ENCODE measurements at regions not wholly inside any gene's neighbourhood (a gene's known extent, or its start where the extent isn't known, plus 50 kb on each side); places are given as distances from the start of the nearest gene placed in this dataset.
"Not testable (repeated sequence)": the region's sequence is repeated elsewhere in the genome, so short reads cannot be mapped to it uniquely, and the experiment has no call there.

DNA sequence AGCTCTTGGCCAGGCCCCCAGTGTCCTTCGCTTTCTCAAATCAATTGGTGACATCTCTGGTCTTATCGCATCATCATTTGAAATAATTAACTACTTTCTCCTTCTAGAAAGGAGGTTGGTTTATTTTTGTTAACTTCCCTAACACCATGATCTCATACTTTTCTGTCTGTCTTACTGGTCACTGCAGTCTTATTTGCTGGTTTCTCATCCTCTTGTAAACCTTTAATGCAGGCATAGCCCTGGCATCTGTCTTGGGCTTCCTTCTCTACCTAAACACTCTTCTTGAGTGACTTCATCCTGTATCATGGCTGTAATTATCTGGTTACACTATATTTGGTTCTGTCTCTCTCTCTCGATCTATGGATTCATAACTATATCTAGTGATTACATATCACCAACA lies 152.8 kb downstream of the CYSLTR2 start:
- in situ Hi-C loops (cut with MboI; ENCODE audit: low sequenced_read_pairs), result no loop called here

DNA sequence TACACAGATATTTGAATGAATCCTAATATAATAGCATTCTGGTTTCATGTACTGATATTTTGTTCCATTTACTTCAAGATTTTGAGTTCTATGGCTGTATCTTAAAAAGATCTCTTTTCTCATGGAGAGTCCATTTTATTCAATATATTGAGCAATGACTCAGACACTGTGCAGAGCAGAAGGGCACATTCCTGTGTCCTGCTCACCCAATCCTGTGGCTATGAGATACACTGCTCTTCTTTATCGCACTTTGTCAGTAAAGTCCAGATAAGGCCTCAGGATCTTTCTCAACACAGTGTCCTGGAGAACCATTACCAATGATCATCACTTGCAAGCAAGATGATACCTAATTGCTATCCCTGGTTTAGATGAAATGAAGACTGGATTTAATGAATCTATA lies 155.0 kb downstream of the CYSLTR2 start:
- in situ Hi-C loops (cut with MboI; ENCODE audit: low sequenced_read_pairs), result no loop called here

DNA sequence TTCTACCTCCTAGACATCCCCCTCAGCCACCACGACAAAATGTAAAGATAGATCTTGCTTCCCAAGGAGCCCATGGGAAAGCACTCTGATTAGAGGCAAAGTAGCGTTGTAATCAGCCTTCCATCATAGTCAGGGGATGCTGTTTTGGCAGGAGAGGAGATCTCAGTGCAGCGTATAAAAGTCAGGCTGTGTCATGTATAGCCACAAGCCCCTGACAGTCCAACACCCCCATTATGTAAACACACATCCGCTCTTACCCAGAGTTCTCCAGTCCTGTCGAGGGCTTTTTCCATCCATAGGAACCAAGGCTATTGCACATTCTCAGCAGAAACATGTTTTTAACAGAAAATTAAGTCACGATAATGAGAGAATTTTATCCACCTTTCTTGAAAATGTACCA lies 156.3 kb downstream of the CYSLTR2 start:
- in situ Hi-C loops (cut with MboI; ENCODE audit: low sequenced_read_pairs), result no loop called here

DNA sequence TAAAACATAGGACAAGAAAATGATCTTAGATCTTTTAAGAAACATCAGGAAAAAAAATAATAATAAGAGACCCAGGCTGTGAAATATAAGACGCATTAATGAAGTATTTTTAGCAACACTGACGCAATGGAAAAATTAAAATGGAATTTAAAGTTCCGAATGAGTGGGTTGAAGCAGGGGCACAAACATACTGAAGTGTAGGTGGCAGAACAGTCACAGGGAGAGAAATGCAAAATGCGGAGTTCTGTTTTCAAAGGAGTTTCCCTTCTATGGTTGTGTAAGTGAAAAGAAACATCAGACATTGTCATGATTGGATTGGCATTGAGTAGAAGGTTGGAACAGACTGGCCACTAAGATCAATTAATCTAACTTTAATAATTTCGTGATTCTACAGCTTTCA lies 159.8 kb downstream of the CYSLTR2 start:
- in situ Hi-C loops (cut with MboI; ENCODE audit: low sequenced_read_pairs), result no loop called here

- in situ Hi-C loops (cut with MboI; ENCODE audit: low sequenced_read_pairs), result no loop called here
Measured at GRCh38 chr13:48816700-48817099, 159.0 kb upstream of the FNDC3A start.

GRCh38 chr13:48817166-48817802 lies 158.4 kb upstream of the FNDC3A start:
- in situ Hi-C loops (cut with MboI; ENCODE audit: low sequenced_read_pairs), result no loop called here

GRCh38 chr13:48818495-48819356 lies 157.0 kb upstream of the FNDC3A start:
- in situ Hi-C loops (cut with MboI; ENCODE audit: low sequenced_read_pairs), result no loop called here

- in situ Hi-C loops (cut with MboI; ENCODE audit: low sequenced_read_pairs), result no loop called here
Measured at GRCh38 chr13:48819376-48819775, 156.3 kb upstream of the FNDC3A start.

DNA sequence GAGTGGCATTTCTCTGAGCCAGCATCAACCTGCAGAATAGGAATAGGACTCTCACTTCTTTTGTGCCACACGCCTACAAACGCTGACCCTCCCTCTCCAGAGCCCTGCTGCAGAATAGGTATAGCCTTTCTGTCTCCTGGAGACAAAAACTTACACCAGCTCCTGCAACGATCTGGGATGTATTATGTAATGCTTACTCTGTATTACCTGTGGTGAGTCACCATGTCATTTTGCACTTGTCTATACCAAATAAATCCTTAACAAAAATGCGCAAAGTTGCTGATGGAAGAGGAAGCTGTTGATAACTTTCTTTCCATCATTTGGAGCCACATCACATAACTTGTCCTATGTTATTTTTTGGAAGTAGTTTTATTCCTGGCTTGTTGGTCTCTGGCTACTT lies 155.8 kb upstream of the FNDC3A start:
- in situ Hi-C loops (cut with MboI; ENCODE audit: low sequenced_read_pairs), result no loop called here

DNA sequence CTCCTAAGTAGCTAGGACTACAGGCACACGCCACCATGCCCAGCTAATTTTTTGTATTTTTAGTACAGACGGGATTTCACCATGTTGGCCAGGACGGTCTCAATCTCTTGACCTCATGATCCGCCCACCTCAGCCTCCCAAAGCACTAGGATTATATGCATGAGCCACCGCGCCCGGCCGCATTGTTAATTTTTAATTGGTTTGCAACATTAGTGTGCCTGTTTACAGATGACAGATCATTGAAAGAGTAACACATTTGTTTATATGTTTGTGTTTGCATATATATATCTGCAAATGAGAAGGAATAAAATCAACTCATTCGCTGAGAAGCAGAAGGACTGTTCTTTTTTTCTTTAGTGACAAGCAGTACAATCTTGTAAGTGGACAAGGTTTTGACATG lies 152.2 kb upstream of the FNDC3A start:
- in situ Hi-C loops (cut with MboI; ENCODE audit: low sequenced_read_pairs), result not testable (repeated sequence)

- in situ Hi-C loops (cut with MboI; ENCODE audit: low sequenced_read_pairs), result no loop called here
Measured at GRCh38 chr13:48826039-48826438, 149.7 kb upstream of the FNDC3A start.

- in situ Hi-C loops (cut with MboI; ENCODE audit: low sequenced_read_pairs), result not testable (repeated sequence)
Measured at GRCh38 chr13:48826922-48827454, 148.7 kb upstream of the FNDC3A start.

DNA sequence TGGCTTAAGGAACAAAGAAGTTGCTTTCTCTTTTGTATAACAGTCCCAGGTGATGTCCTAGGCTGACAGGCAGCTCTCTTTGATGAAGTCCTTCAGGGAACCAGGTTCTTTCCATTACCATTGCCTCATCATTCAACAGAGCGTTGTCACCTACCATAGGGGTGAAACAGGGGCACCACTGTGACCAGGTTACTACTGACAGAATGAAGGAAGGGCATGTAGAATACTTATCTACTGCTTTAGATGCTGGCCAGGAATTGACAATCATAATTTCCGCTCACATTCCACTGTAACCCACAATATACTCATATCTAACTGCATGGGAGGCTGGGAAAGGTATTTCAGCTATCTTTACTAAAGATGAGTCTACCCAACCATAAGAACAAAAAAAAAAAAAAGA lies 148.0 kb upstream of the FNDC3A start:
- in situ Hi-C loops (cut with MboI; ENCODE audit: low sequenced_read_pairs), result no loop called here

DNA sequence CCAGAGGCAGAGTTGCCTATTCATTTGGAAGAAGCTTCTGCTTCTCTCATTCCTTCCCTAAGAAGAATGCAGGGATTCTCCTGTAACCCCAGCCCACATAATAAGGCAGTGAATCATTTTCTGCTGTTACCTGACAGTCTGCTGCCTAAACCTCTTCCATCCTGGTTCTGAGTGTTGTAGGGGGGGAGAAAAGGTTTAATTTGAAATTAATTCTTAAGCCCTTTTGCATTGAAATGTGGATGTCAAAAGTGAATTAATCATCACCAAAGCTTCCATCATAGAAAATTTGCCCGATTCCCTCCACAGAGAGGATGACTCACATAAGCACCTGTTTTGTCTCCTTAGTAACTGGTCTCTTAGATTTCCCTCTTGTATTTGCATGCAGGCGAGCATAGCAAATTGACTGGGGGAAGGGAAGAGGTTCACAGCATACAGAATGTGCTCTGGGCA lies 146.7 kb upstream of the FNDC3A start:
- in situ Hi-C loops (cut with MboI; ENCODE audit: low sequenced_read_pairs), result no loop called here

- in situ Hi-C loops (cut with MboI; ENCODE audit: low sequenced_read_pairs), result no loop called here
Measured at GRCh38 chr13:48829536-48829935, 146.2 kb upstream of the FNDC3A start.

- in situ Hi-C loops (cut with MboI; ENCODE audit: low sequenced_read_pairs), result no loop called here
Measured at GRCh38 chr13:48831248-48831647, 144.5 kb upstream of the FNDC3A start.

DNA sequence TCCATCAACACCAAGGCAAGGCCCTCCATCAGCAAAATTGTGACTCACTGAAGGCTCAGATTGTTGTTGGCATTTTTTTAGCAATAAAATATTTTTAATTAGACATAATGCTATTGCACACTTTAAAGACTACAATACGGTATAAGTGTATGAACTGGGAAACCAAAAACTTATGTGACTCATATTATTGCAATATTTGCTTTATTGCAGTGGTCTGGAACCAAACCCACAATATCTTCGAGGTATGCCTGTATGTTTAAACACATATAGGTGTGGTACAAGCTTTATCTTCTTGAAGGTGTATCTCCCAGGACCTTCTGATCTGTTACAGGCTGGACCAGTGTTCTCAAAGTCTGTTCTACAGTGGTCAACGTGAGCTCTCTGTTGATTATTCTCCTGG lies 142.3 kb upstream of the FNDC3A start:
- in situ Hi-C loops (cut with MboI; ENCODE audit: low sequenced_read_pairs), result no loop called here

- in situ Hi-C loops (cut with MboI; ENCODE audit: low sequenced_read_pairs), result not testable (repeated sequence)
Measured at GRCh38 chr13:48835326-48835725, 140.4 kb upstream of the FNDC3A start.

DNA sequence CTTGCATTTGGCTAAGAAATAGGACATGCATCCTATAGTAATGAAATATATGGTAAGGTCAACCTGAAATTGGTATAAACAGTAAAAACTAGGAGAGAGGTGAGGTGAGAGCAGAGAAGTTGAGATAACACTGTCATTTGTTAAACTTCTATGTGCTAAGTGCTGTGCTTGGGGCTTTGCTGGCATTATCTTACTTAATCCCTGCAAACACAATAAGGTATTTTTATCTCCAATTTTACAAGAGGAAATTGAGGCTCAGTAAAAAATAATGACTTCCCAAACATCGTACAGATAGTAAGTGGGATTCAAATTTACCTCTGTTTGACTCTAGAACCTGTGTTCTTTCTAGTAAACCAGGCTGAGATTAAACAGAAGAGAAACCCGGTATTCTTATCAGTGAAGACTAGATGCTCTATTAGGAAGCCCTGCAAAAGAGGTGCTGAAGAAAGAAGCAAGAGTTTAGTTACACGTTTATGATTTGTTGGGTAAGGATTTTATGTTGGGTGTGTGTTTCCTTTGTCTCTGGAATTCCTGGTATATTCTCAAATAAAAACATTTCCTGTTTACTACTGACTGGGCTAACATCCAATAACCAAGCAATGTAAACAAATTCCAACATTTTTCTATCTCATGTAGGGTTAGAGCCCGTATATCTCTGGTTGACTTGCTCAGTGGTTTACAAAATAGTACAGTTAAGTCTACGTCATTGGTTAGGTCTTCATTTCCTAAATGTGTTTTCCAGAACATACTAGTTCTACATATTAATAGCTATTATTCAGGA lies 137.3 kb upstream of the FNDC3A start:
- in situ Hi-C loops (cut with MboI; ENCODE audit: low sequenced_read_pairs), result no loop called here

DNA sequence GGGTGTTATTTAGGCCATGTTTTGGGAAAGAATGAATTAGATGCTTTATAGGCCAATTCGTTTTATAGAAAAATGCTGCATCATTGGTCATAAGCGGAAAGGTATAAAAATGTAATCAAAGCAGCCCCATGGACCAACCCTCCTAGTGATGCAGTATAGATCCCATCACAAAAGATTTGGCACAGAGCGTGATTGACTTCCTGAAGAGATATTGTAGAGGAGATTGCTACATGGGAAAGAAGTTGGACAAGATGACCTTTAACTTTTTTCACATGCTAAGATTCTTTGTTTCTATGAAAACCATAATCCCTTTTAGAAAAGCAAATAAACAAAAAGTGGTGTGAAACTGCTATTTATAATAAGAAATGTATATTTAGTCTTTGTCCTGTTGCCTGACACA lies 136.5 kb upstream of the FNDC3A start:
- in situ Hi-C loops (cut with MboI; ENCODE audit: low sequenced_read_pairs), result no loop called here

GRCh38 chr13:48840366-48840765 lies 135.3 kb upstream of the FNDC3A start:
- in situ Hi-C loops (cut with MboI; ENCODE audit: low sequenced_read_pairs), result no loop called here

Data from HL-60/S4 (cell line).